SU-DHL-6 (cell line): ENCODE measurements at regions not wholly inside any gene's neighbourhood (a gene's known extent, or its start where the extent isn't known, plus 50 kb on each side); places are given as distances from the start of the nearest gene placed in this dataset.

Source experiments
- H2AFZ ChIP-seq: fragments of 200-600 bp; sonication (generic); 2 replicates; pipeline ENCODE4 v1.6.1; 2014; ENCODE audit warnings: low read depth, mild to moderate bottlenecking, moderate library complexity, mixed read lengths, antibody characterized with exemption, low read length; ENCODE audit not compliant: severe bottlenecking
- H3F3A ChIP-seq: fragments of 200-600 bp; shearing (Covaris generic); 2 replicates; pipeline ENCODE4 v1.6.0; 2016; ENCODE audit warnings: antibody characterized with exemption, mild to moderate bottlenecking; ENCODE audit not compliant: insufficient read depth
- H3K27ac ChIP-seq: fragments of 200-600 bp; sonication (generic); 2 replicates; pipeline ENCODE4 v1.5.1; 2016; ENCODE audit warnings: low read depth, mild to moderate bottlenecking, low read length, moderate library complexity, mixed read lengths
- H3K27me3 ChIP-seq: fragments of 200-600 bp; sonication (generic), shearing (Covaris generic); 2 replicates; pipeline ENCODE4 v1.6.0; 2014; ENCODE audit warnings: mild to moderate bottlenecking, low read length
- H3K36me3 ChIP-seq: fragments of 200-600 bp; sonication (generic); 2 replicates; pipeline ENCODE4 v1.6.1; 2014; ENCODE audit warnings: mild to moderate bottlenecking, low read length, mixed read lengths
- H3K4me2 ChIP-seq: fragments of 300-600, 200-600 bp; shearing (Covaris generic), sonication (generic); 2 replicates; pipeline ENCODE4 v1.6.0; 2014; ENCODE audit warnings: low read length, low read depth, mild to moderate bottlenecking; ENCODE audit not compliant: poor library complexity, severe bottlenecking
- H3K4me3 ChIP-seq: fragments of 200-600 bp; sonication (generic); 2 replicates; pipeline ENCODE4 v1.5.1; 2014; ENCODE audit warnings: antibody characterized with exemption, low read length, mild to moderate bottlenecking, mixed read lengths; ENCODE audit not compliant: insufficient read depth, poor library complexity, severe bottlenecking
- H3K79me2 ChIP-seq: fragments of 200-600 bp; sonication (generic); 2 replicates; pipeline ENCODE4 v1.6.1; 2014; ENCODE audit warnings: mild to moderate bottlenecking, low read length, moderate library complexity; ENCODE audit not compliant: insufficient read depth
- H3K9ac ChIP-seq: fragments of 200-600 bp; sonication (generic); 2 replicates; pipeline ENCODE4 v1.7.0; 2014; ENCODE audit warnings: mild to moderate bottlenecking, low read length
- H3K9me2 ChIP-seq: fragments of 200-600 bp; sonication (generic); replicated peaks from 2 replicates; pipeline ENCODE4 v1.6.1; 2014; ENCODE audit warnings: low read length; ENCODE audit not compliant: insufficient read depth
- H3K9me3 ChIP-seq: fragments of 200-600 bp; sonication (generic); 2 replicates; pipeline ENCODE4 v1.6.1; 2014; ENCODE audit warnings: low read length, mixed read lengths; ENCODE audit not compliant: insufficient read depth
- H4K20me1 ChIP-seq: fragments of 200-600 bp; sonication (generic); 2 replicates; pipeline ENCODE4 v1.6.1; 2014; ENCODE audit warnings: low read depth, mild to moderate bottlenecking, antibody characterized with exemption, low read length, moderate library complexity, mixed read lengths
- CTCF ChIP-seq: fragments of 200-600 bp; sonication (generic); IDR thresholded peaks from one replicate; pipeline ENCODE4 v1.5.1; 2017; ENCODE audit warnings: antibody characterized with exemption, mild to moderate bottlenecking, low read length, moderate library complexity; ENCODE audit not compliant: insufficient read depth, poor library complexity, severe bottlenecking
- EZH2phosphoT487 ChIP-seq: fragments of 200-600 bp; sonication (generic), shearing (Covaris generic); conservative IDR thresholded peaks from 2 replicates; pipeline ENCODE4 v1.6.1; 2018; ENCODE audit warnings: mild to moderate bottlenecking, antibody characterized with exemption, low read length, moderate library complexity, mixed read lengths

- Histone ChIP-seq H3K4me3 (no peak overlapping the region), H3K79me2 (no peaks in the 10 kb centered on the region), H4K20me1 (no peaks in the 10 kb centered on the region), H3K36me3 (no peaks in the 10 kb centered on the region), H3K9me2 (no peaks in the 10 kb centered on the region), H2AFZ (no peak overlapping the region), H3K4me2 (no peak overlapping the region), H3F3A (no peaks in the 10 kb centered on the region), H3K27me3 (no peaks in the 10 kb centered on the region), H3K27ac (no peak overlapping the region), H3K9me3 (no peaks in the 10 kb centered on the region), H3K9ac (no peak overlapping the region)
- no peak for TF ChIP-seq CTCF
- TF ChIP-seq EZH2phosphoT487 = no peak
Measured at GRCh38 chr1:5634893-5635292, 357.3 kb downstream of the NPHP4 start.

GRCh38 chr1:5632814-5633213 lies 359.4 kb downstream of the NPHP4 start:
- TF ChIP-seq CTCF (no peak), EZH2phosphoT487 (no peak)
- H3K9ac ChIP-seq = no peak overlapping the region

GRCh38 chr1:5632224-5632623 lies 360.0 kb downstream of the NPHP4 start:
- no peak overlapping the region for H3K9ac ChIP-seq
- TF ChIP-seq CTCF (no peak), EZH2phosphoT487 (no peak)

More at GRCh38 chr1:5632814-5633213, 359.4 kb downstream of the NPHP4 start:
- no peak overlapping the region for H3K4me2 ChIP-seq
- H3K9me3 ChIP-seq = no peaks in the 10 kb centered on the region
- no peaks in the 10 kb centered on the region for H3F3A ChIP-seq
- no peak overlapping the region for H3K4me3 ChIP-seq
- no peak overlapping the region for H3K27ac ChIP-seq
- no peaks in the 10 kb centered on the region for H3K36me3 ChIP-seq
- H3K79me2 ChIP-seq = no peaks in the 10 kb centered on the region
- H3K27me3 ChIP-seq = no peaks in the 10 kb centered on the region
- H3K9me2 ChIP-seq = no peaks in the 10 kb centered on the region
- no peak overlapping the region for H2AFZ ChIP-seq
- no peaks in the 10 kb centered on the region for H4K20me1 ChIP-seq

GRCh38 chr1:5628416-5628815 lies 363.8 kb downstream of the NPHP4 start:
- no peaks in the 10 kb centered on the region for H3K9me2 ChIP-seq
- no peaks in the 10 kb centered on the region for H3K36me3 ChIP-seq
- H3F3A ChIP-seq = no peaks in the 10 kb centered on the region
- no peak overlapping the region for H3K27ac ChIP-seq
- no peak overlapping the region for H3K4me3 ChIP-seq
- no peaks in the 10 kb centered on the region for H4K20me1 ChIP-seq
- no peak overlapping the region for H2AFZ ChIP-seq
- no peaks in the 10 kb centered on the region for H3K79me2 ChIP-seq
- no peaks in the 10 kb centered on the region for H3K9me3 ChIP-seq
- no peak overlapping the region for H3K4me2 ChIP-seq
- H3K27me3 ChIP-seq = no peaks in the 10 kb centered on the region
- no peak overlapping the region for H3K9ac ChIP-seq
- TF ChIP-seq CTCF (no peak), EZH2phosphoT487 (no peak)

More at GRCh38 chr1:5632224-5632623, 360.0 kb downstream of the NPHP4 start:
- H3K79me2 ChIP-seq = no peaks in the 10 kb centered on the region
- H3K27ac ChIP-seq = no peak overlapping the region
- no peaks in the 10 kb centered on the region for H3F3A ChIP-seq
- no peak overlapping the region for H2AFZ ChIP-seq
- no peaks in the 10 kb centered on the region for H3K27me3 ChIP-seq
- H3K9me3 ChIP-seq = no peaks in the 10 kb centered on the region
- no peaks in the 10 kb centered on the region for H3K9me2 ChIP-seq
- no peak overlapping the region for H3K4me3 ChIP-seq
- H4K20me1 ChIP-seq = no peaks in the 10 kb centered on the region
- no peaks in the 10 kb centered on the region for H3K36me3 ChIP-seq
- no peak overlapping the region for H3K4me2 ChIP-seq
